ENCODE measurements at regions not wholly inside any gene's neighbourhood (a gene's known extent, or its start where the extent isn't known, plus 50 kb on each side); places are given as distances from the start of the nearest gene placed in this dataset.

DNA sequence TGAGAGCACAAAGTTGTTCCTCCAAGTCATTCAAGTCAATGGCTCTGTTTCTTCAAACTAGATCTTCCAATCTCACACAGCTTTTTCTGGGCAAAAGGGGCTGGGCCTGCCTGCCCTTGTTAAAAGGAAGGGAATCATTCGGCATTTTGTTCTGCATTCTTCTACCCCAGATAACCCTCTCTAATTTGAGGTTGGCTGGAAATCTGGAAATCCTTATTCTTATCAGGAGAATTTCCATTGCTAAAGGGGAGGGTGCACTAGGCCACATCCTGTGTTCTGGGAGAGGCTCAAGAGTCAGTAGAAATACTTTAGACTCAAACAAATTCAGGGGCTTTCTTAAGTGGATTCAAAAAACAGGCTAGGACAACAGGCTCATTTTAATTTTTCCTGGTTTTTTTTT lies 384.7 kb upstream of the ZNF462 start:
- TF ChIP-seq GABPA (IDR thresholded peaks at IDR 0.05; ENCODE audit: borderline replicate concordance, insufficient read depth, low read length) (no peak), JUN (IDR thresholded peaks at IDR 0.05; ENCODE audit: low read depth, low read length) (no peak), POLR2A (IDR thresholded peaks at IDR 0.05; ENCODE audit: control extremely low read depth in 1 of 2, low read depth in 2 of 2, low read length in 2 of 2) (no peak), SIN3A (conservative IDR thresholded peaks at IDR 0.05 in 1 of 2, IDR thresholded peaks at IDR 0.05 in 1 of 2; ENCODE audit: low read depth in 1 of 2, low read length in 2 of 2) (no peak), CBX5 (IDR thresholded peaks at IDR 0.05; ENCODE audit: low read depth, low read length) (no peak), KDM1A (IDR thresholded peaks at IDR 0.05; ENCODE audit: borderline replicate concordance, low read length) (no peak), EZH2 (IDR thresholded peaks at IDR 0.05; ENCODE audit: low read depth, low read length, severe bottlenecking) (no peak), RFX5 (IDR thresholded peaks at IDR 0.05; ENCODE audit: borderline replicate concordance, low read depth, low read length) (no peak), TCF12 (IDR thresholded peaks at IDR 0.05; ENCODE audit: low read depth, low read length) (no peak), EP300 (IDR thresholded peaks at IDR 0.05; ENCODE audit: borderline replicate concordance in 1 of 2, low read depth in 2 of 2, low read length in 2 of 2) (no peak)
- TF ChIP-seq, protein P1, sequence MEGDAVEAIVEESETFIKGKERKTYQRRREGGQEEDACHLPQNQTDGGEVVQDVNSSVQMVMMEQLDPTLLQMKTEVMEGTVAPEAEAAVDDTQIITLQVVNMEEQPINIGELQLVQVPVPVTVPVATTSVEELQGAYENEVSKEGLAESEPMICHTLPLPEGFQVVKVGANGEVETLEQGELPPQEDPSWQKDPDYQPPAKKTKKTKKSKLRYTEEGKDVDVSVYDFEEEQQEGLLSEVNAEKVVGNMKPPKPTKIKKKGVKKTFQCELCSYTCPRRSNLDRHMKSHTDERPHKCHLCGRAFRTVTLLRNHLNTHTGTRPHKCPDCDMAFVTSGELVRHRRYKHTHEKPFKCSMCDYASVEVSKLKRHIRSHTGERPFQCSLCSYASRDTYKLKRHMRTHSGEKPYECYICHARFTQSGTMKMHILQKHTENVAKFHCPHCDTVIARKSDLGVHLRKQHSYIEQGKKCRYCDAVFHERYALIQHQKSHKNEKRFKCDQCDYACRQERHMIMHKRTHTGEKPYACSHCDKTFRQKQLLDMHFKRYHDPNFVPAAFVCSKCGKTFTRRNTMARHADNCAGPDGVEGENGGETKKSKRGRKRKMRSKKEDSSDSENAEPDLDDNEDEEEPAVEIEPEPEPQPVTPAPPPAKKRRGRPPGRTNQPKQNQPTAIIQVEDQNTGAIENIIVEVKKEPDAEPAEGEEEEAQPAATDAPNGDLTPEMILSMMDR (IDR thresholded peaks at IDR 0.05; ENCODE audit: control extremely low read depth in 1 of 3, insufficient read depth in 1 of 3, low read depth in 1 of 3, low read length in 3 of 3): no peak

All from H1 (cell line).